GM18498 (cell line): ENCODE measurements at regions not wholly inside any gene's neighbourhood (a gene's known extent, or its start where the extent isn't known, plus 50 kb on each side); places are given as distances from the start of the nearest gene placed in this dataset.

Experiments
- ATAC-seq: cut with Tn5 transposase; IDR thresholded peaks from one replicate; pipeline ENCODE4 v1.9.1; 2021; ENCODE audit warnings: mild to moderate bottlenecking, moderate library complexity; ENCODE audit not compliant: unreplicated experiment

GRCh38 chr2:146278881-146279280 is 1565.9 kb upstream of the ACVR2A start:
- ATAC-seq: no peak

- no peak for ATAC-seq
These were observed 1573.5 kb upstream of the ACVR2A start for GRCh38 chr2:146271131-146271831.

GRCh38 chr2:146270618-146271017 is 1574.2 kb upstream of the ACVR2A start:
- no peak for ATAC-seq

GRCh38 chr2:146267093-146267492 is 1577.7 kb upstream of the ACVR2A start:
- no peak for ATAC-seq

GRCh38 chr2:146265656-146266055 is 1579.2 kb upstream of the ACVR2A start:
- no peak for ATAC-seq

GRCh38 chr2:146262606-146263005 is 1582.2 kb upstream of the ACVR2A start:
- ATAC-seq: no peak

- ATAC-seq: no peak
These were observed 1584.3 kb upstream of the ACVR2A start for GRCh38 chr2:146260551-146260950.

- ATAC-seq: no peak
These were observed 1585.0 kb upstream of the ACVR2A start for GRCh38 chr2:146259816-146260215.

GRCh38 chr2:146258071-146258470 is 1586.8 kb upstream of the ACVR2A start:
- no peak for ATAC-seq

GRCh38 chr2:146252119-146252518 is 1592.7 kb upstream of the ACVR2A start:
- no peak for ATAC-seq

GRCh38 chr2:146251328-146251727 is 1593.5 kb upstream of the ACVR2A start:
- no peak for ATAC-seq

- no peak for ATAC-seq
These were observed 1597.9 kb upstream of the ACVR2A start for GRCh38 chr2:146246736-146247523.

- ATAC-seq: no peak
These were observed 1598.7 kb upstream of the ACVR2A start for GRCh38 chr2:146246002-146246735.

GRCh38 chr2:146244830-146245229 is 1600.0 kb upstream of the ACVR2A start:
- no peak for ATAC-seq

GRCh38 chr2:146244131-146244530 is 1600.7 kb upstream of the ACVR2A start:
- ATAC-seq: no peak

- ATAC-seq: no peak
These were observed 1603.8 kb upstream of the ACVR2A start for GRCh38 chr2:146241023-146241422.

- no peak for ATAC-seq
These were observed 1604.4 kb upstream of the ACVR2A start for GRCh38 chr2:146240391-146240790.

GRCh38 chr2:146239392-146240135 is 1605.3 kb upstream of the ACVR2A start:
- no peak for ATAC-seq

GRCh38 chr2:146238254-146238966 is 1606.4 kb upstream of the ACVR2A start:
- no peak for ATAC-seq

GRCh38 chr2:146235158-146235557 is 1609.7 kb upstream of the ACVR2A start:
- no peak for ATAC-seq
